ENCODE measurements at regions not wholly inside any gene's neighbourhood (a gene's known extent, or its start where the extent isn't known, plus 50 kb on each side); places are given as distances from the start of the nearest gene placed in this dataset.

- no peak overlapping the region for H3K27ac Mint-ChIP-seq
These were observed 998.1 kb downstream of the TLE1 start for GRCh38 chr9:80691229-80691628.

GRCh38 chr9:80690349-80690939 lies 998.9 kb downstream of the TLE1 start:
- Histone ChIP-seq H3K9me3 (ENCODE audit: low read depth) (no peaks in the 10 kb centered on the region), H2AFZ (replicated peaks) (no peak overlapping the region), H3K4me1 (no peaks in the 10 kb centered on the region), H3K27ac (no peak overlapping the region), H3K9ac (no peak overlapping the region), H3K36me3 (no peaks in the 10 kb centered on the region), H3K79me2 (ENCODE audit: low read depth) (no peaks in the 10 kb centered on the region), H3K27me3 (no peaks in the 10 kb centered on the region), H3K4me2 (no peak overlapping the region), H3K4me3 (no peak overlapping the region), H3F3A (ENCODE audit: low read depth) (no peaks in the 10 kb centered on the region), H4K20me1 (ENCODE audit: low read depth) (no peaks in the 10 kb centered on the region)
- Mint-ChIP-seq H3K4me3 (no peak overlapping the region), H3K9me3 (no peaks in the 10 kb centered on the region), H3K27me3 (ENCODE audit: insufficient read depth, low read depth) (peaks cover 2% of the 10 kb centered on the region), H3K36me3 (no peaks in the 10 kb centered on the region), H3K27ac (no peak overlapping the region), H3K4me1 (no peaks in the 10 kb centered on the region)
- TF ChIP-seq EZH2 (IDR thresholded peaks at IDR 0.05) = no peak
- DNase-seq (ENCODE audit: low spot score) = no peak

More at GRCh38 chr9:80691229-80691628, 998.1 kb downstream of the TLE1 start:
- Mint-ChIP-seq H3K4me3 (no peak overlapping the region), H3K27me3 (ENCODE audit: insufficient read depth, low read depth) (peaks cover 2% of the 10 kb centered on the region), H3K4me1 (no peaks in the 10 kb centered on the region), H3K9me3 (no peaks in the 10 kb centered on the region), H3K36me3 (no peaks in the 10 kb centered on the region)
- no peaks in the 10 kb centered on the region for H3K27me3 ChIP-seq
- no peak overlapping the region for H3K9ac ChIP-seq
- TF ChIP-seq CTCF (IDR thresholded peaks at IDR 0.05) (no peak), EZH2 (IDR thresholded peaks at IDR 0.05) (no peak), EZH2phosphoT487 (IDR thresholded peaks at IDR 0.05) (no peak)
- no peak for DNase-seq (ENCODE audit: low spot score)
- no peaks in the 10 kb centered on the region for H3K79me2 ChIP-seq (ENCODE audit: low read depth)
- H4K20me1 ChIP-seq (ENCODE audit: low read depth) = no peaks in the 10 kb centered on the region
- H3K36me3 ChIP-seq = no peaks in the 10 kb centered on the region
- H3K4me1 ChIP-seq = no peaks in the 10 kb centered on the region
- no peak overlapping the region for H3K27ac ChIP-seq
- H3F3A ChIP-seq (ENCODE audit: low read depth) = no peaks in the 10 kb centered on the region
- H2AFZ ChIP-seq (replicated peaks) = no peak overlapping the region
- H3K9me3 ChIP-seq (ENCODE audit: low read depth) = no peaks in the 10 kb centered on the region
- H3K4me3 ChIP-seq = no peak overlapping the region
- no peak overlapping the region for H3K4me2 ChIP-seq

GRCh38 chr9:80679916-80680315 lies 1009.4 kb downstream of the TLE1 start:
- H3K4me3 ChIP-seq = no peak overlapping the region
- H3K9me3 Mint-ChIP-seq = no peaks in the 10 kb centered on the region
- no peak overlapping the region for H3K27ac Mint-ChIP-seq
- TF ChIP-seq EZH2 (IDR thresholded peaks at IDR 0.05) = no peak
- no peak for TF ChIP-seq CTCF (IDR thresholded peaks at IDR 0.05)
- no peak for TF ChIP-seq EZH2phosphoT487 (IDR thresholded peaks at IDR 0.05)
- H4K20me1 ChIP-seq (ENCODE audit: low read depth) = no peaks in the 10 kb centered on the region
- no peaks in the 10 kb centered on the region for H3K9me3 ChIP-seq (ENCODE audit: low read depth)
- H3K27ac ChIP-seq = no peak overlapping the region
- H2AFZ ChIP-seq (replicated peaks) = no peak overlapping the region
- no peaks in the 10 kb centered on the region for H3K36me3 Mint-ChIP-seq
- no peak overlapping the region for H3K9ac ChIP-seq
- no peaks in the 10 kb centered on the region for H3F3A ChIP-seq (ENCODE audit: low read depth)
- peak; percentile 10 for DNase-seq (ENCODE audit: low spot score)
- H3K4me3 Mint-ChIP-seq = no peak overlapping the region
- no peak overlapping the region for H3K4me2 ChIP-seq
- H3K36me3 ChIP-seq = no peaks in the 10 kb centered on the region
- H3K27me3 ChIP-seq = no peaks in the 10 kb centered on the region
- H3K79me2 ChIP-seq (ENCODE audit: low read depth) = no peaks in the 10 kb centered on the region
- peaks cover 3% of the 10 kb centered on the region for H3K4me1 ChIP-seq
- H3K4me1 Mint-ChIP-seq = no peaks in the 10 kb centered on the region
- no peaks in the 10 kb centered on the region for H3K27me3 Mint-ChIP-seq (ENCODE audit: insufficient read depth, low read depth)

- no peak overlapping the region for H3K4me3 Mint-ChIP-seq
- peaks cover 2% of the 10 kb centered on the region for H3K9me3 Mint-ChIP-seq
- no peak overlapping the region for H3K4me2 ChIP-seq
- H2AFZ ChIP-seq (replicated peaks) = no peak overlapping the region
- H3K9me3 ChIP-seq (ENCODE audit: low read depth) = no peaks in the 10 kb centered on the region
- H3F3A ChIP-seq (ENCODE audit: low read depth) = no peaks in the 10 kb centered on the region
- H3K36me3 ChIP-seq = no peaks in the 10 kb centered on the region
- H4K20me1 ChIP-seq (ENCODE audit: low read depth) = no peaks in the 10 kb centered on the region
- no peak overlapping the region for H3K4me3 ChIP-seq
- H3K4me1 Mint-ChIP-seq = no peaks in the 10 kb centered on the region
- no peak overlapping the region for H3K9ac ChIP-seq
- no peaks in the 10 kb centered on the region for H3K27me3 Mint-ChIP-seq (ENCODE audit: insufficient read depth, low read depth)
- no peak overlapping the region for H3K27ac ChIP-seq
- peaks cover 3% of the 10 kb centered on the region for H3K4me1 ChIP-seq
- H3K27ac Mint-ChIP-seq = no peak overlapping the region
- H3K27me3 ChIP-seq = no peaks in the 10 kb centered on the region
- no peaks in the 10 kb centered on the region for H3K79me2 ChIP-seq (ENCODE audit: low read depth)
- no peaks in the 10 kb centered on the region for H3K36me3 Mint-ChIP-seq
- DNase-seq (ENCODE audit: low spot score) = no peak
- TF ChIP-seq EZH2 (IDR thresholded peaks at IDR 0.05) (no peak), CTCF (IDR thresholded peaks at IDR 0.05) (no peak), EZH2phosphoT487 (IDR thresholded peaks at IDR 0.05) (no peak)
These were observed 1010.4 kb downstream of the TLE1 start for GRCh38 chr9:80678906-80679305.

Data from neural progenitor cell (in vitro differentiated cells).